ENCODE measurements at regions not wholly inside any gene's neighbourhood (a gene's known extent, or its start where the extent isn't known, plus 50 kb on each side); places are given as distances from the start of the nearest gene placed in this dataset.

DNA sequence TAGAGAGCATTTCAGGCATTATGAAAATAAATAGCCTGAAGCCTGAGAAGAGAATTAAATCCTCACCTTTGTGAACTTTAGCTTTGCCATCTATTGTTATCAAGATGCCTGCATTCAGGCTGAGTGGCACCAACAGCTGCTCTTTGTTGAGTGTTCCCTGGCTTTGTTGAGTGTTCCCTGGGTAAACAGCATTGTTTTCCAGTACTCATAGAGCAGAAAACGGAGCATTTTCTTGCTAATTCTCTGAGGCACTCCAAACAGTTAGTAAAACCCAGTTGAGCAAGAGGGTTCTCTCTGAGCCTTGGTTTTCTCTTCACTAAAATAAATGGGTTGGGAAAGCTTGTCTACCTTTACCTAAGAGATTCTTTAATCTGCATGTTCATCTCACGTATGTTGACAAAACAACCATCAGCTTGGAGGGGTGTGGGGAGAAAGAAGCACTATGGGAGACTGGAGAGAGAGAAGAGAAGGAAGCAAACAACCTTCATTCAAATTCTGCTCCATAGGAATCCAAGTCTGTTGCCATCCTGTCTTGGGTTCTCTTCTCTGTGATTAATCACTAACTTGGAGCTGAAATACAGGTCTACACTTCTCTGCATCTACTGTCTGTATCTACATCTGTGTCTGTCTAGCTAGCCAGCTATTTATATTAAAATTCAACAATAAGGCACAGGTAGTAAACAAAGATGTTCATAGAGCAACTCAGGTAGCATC lies 567.0 kb upstream of the SOX11 start:
- TF ChIP-seq, protein P1, sequence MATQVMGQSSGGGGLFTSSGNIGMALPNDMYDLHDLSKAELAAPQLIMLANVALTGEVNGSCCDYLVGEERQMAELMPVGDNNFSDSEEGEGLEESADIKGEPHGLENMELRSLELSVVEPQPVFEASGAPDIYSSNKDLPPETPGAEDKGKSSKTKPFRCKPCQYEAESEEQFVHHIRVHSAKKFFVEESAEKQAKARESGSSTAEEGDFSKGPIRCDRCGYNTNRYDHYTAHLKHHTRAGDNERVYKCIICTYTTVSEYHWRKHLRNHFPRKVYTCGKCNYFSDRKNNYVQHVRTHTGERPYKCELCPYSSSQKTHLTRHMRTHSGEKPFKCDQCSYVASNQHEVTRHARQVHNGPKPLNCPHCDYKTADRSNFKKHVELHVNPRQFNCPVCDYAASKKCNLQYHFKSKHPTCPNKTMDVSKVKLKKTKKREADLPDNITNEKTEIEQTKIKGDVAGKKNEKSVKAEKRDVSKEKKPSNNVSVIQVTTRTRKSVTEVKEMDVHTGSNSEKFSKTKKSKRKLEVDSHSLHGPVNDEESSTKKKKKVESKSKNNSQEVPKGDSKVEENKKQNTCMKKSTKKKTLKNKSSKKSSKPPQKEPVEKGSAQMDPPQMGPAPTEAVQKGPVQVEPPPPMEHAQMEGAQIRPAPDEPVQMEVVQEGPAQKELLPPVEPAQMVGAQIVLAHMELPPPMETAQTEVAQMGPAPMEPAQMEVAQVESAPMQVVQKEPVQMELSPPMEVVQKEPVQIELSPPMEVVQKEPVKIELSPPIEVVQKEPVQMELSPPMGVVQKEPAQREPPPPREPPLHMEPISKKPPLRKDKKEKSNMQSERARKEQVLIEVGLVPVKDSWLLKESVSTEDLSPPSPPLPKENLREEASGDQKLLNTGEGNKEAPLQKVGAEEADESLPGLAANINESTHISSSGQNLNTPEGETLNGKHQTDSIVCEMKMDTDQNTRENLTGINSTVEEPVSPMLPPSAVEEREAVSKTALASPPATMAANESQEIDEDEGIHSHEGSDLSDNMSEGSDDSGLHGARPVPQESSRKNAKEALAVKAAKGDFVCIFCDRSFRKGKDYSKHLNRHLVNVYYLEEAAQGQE (IDR thresholded peaks at IDR 0.05; ENCODE audit: insufficient read depth in 1 of 2, low read depth in 2 of 2, low read length in 2 of 2) = no peak
- TF ChIP-seq SIN3A (IDR thresholded peaks at IDR 0.05; ENCODE audit: borderline replicate concordance, insufficient read depth, low read length) = no peak
- no peak for TF ChIP-seq TAF1 (IDR thresholded peaks at IDR 0.05; ENCODE audit: borderline replicate concordance, insufficient read depth, low read length)
- no peak for TF ChIP-seq FOXP2 (optimal IDR thresholded peaks at IDR 0.05; ENCODE audit: borderline replicate concordance, extremely low read depth, extremely low read length, insufficient read depth)
- no peak for TF ChIP-seq POLR2AphosphoS5 (IDR thresholded peaks at IDR 0.05; ENCODE audit: low read depth, low read length)

DNA sequence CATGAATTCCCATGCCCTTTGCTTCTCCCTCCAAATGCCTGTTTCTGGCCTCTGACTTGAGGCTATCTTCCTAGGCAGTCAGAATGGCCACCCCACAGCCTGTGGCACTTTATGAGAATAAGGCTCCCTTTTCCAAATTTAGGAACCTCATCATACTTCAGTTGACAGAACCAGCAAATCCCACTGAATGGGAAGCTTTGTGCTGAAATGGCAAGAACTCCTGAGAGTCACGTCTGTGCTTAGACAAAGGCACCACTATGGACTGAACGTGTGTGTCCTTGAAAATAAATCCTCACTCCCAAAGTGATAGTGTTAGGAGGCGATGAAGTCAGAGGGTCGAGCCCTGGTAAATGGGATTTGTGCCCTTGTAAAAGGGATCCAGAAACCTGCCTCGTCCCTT lies 559.9 kb upstream of the SOX11 start:
- TF ChIP-seq POLR2AphosphoS5 (IDR thresholded peaks at IDR 0.05; ENCODE audit: low read depth, low read length) (no peak), FOXP2 (optimal IDR thresholded peaks at IDR 0.05; ENCODE audit: borderline replicate concordance, extremely low read depth, extremely low read length, insufficient read depth) (no peak), SIN3A (IDR thresholded peaks at IDR 0.05; ENCODE audit: borderline replicate concordance, insufficient read depth, low read length) (no peak), TAF1 (IDR thresholded peaks at IDR 0.05; ENCODE audit: borderline replicate concordance, insufficient read depth, low read length) (no peak)
- TF ChIP-seq, protein P1 (IDR thresholded peaks at IDR 0.05; ENCODE audit: insufficient read depth in 1 of 2, low read depth in 2 of 2, low read length in 2 of 2) = no peak

DNA sequence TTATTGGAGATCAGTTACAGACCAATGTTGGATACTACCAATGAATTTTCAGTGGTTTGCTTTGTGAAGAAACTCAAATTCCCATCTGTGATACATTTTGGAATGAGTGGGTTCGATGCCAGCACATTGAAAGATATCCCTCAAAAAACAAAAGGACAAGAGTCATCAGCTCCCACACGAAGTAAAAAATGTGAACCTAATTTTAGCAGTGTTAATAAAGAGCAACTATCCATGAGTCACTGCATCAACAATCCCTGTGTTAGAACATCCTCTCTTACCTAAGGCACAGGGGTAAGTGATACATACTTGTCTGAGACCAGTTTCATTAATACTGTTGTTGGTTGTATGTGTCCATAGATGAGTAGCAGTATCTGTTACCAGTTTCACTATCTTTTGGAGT lies 551.8 kb upstream of the SOX11 start:
- TF ChIP-seq, protein P1 (IDR thresholded peaks at IDR 0.05; ENCODE audit: insufficient read depth in 1 of 2, low read depth in 2 of 2, low read length in 2 of 2) = no peak
- TF ChIP-seq SIN3A (IDR thresholded peaks at IDR 0.05; ENCODE audit: borderline replicate concordance, insufficient read depth, low read length) (no peak), TAF1 (IDR thresholded peaks at IDR 0.05; ENCODE audit: borderline replicate concordance, insufficient read depth, low read length) (no peak), FOXP2 (optimal IDR thresholded peaks at IDR 0.05; ENCODE audit: borderline replicate concordance, extremely low read depth, extremely low read length, insufficient read depth) (no peak), POLR2AphosphoS5 (IDR thresholded peaks at IDR 0.05; ENCODE audit: low read depth, low read length) (no peak)

DNA sequence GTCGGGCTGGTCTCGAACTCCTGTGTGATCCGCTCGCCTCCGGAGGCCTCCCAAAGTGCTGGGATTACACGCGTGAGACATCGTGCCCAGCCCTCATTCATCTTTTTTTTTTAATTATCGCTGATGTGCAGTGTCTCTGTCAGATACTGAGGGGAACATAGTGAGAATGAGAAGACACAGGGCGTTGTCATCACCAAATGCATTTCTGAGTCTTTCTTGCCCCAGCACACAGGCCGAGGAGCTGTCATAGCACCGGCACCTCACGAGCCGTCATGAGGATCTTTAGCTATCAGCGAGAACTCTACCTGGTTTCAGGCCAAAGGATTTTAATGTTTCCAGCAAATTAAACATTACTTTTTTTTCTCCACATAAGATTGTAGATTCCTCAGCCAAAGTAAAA lies 548.0 kb upstream of the SOX11 start:
- TF ChIP-seq TAF1 (IDR thresholded peaks at IDR 0.05; ENCODE audit: borderline replicate concordance, insufficient read depth, low read length) (no peak), POLR2AphosphoS5 (IDR thresholded peaks at IDR 0.05; ENCODE audit: low read depth, low read length) (no peak), FOXP2 (optimal IDR thresholded peaks at IDR 0.05; ENCODE audit: borderline replicate concordance, extremely low read depth, extremely low read length, insufficient read depth) (no peak), SIN3A (IDR thresholded peaks at IDR 0.05; ENCODE audit: borderline replicate concordance, insufficient read depth, low read length) (no peak)
- TF ChIP-seq, protein P1 (IDR thresholded peaks at IDR 0.05; ENCODE audit: insufficient read depth in 1 of 2, low read depth in 2 of 2, low read length in 2 of 2) = no peak
